GM12891 (cell line): ENCODE measurements at regions not wholly inside any gene's neighbourhood (a gene's known extent, or its start where the extent isn't known, plus 50 kb on each side); places are given as distances from the start of the nearest gene placed in this dataset.

Experiments
- DNase-seq: peaks from one replicate; pipeline ENCODE4 v3.0.0; 2011; ENCODE audit warnings: low spot score; ENCODE audit not compliant: insufficient read length
- FAIRE-seq: peaks from 2 replicates; lab custom pipeline; 2011; peaks lifted over from hg19 to GRCh38; lab: Jason Lieb, UNC
- PAX5 ChIP-seq: IDR thresholded peaks from 2 replicates; pipeline ENCODE4 v1.6.1; 2011; ENCODE audit warnings: low read length, moderate library complexity, mild to moderate bottlenecking; ENCODE audit not compliant: insufficient read depth, severe bottlenecking
- POLR2A ChIP-seq: IDR thresholded peaks from 2 replicates; pipeline ENCODE4 v1.6.1; 2011; ENCODE audit warnings: low read depth, low read length, control low read depth
- POLR2AphosphoS5 ChIP-seq: IDR thresholded peaks from 2 replicates; pipeline ENCODE4 v1.6.1; 2011; ENCODE audit warnings: low read depth, low read length, control low read depth
- POU2F2 ChIP-seq: IDR thresholded peaks from 2 replicates; pipeline ENCODE4 v1.6.1; 2011; ENCODE audit warnings: low read depth, mild to moderate bottlenecking, control low read depth, low read length, moderate library complexity
- SPI1 ChIP-seq: IDR thresholded peaks from 2 replicates; pipeline ENCODE4 v1.6.1; 2011; ENCODE audit warnings: low read depth, low read length, control low read depth
- TAF1 ChIP-seq: IDR thresholded peaks from 2 replicates; pipeline ENCODE4 v1.6.1; 2011; ENCODE audit warnings: low read depth, low read length, control low read depth

GRCh38 chr12:124142395-124143035 is 152.4 kb upstream of the RFLNA start:
- DNase-seq (no peak), FAIRE-seq (no peak)
- TF ChIP-seq POU2F2, result no peak
- TF ChIP-seq SPI1, result no peak
- no peak for TF ChIP-seq PAX5
- no peak for TF ChIP-seq POLR2AphosphoS5
- no peak for TF ChIP-seq TAF1
- TF ChIP-seq POLR2A, result no peak

DNA sequence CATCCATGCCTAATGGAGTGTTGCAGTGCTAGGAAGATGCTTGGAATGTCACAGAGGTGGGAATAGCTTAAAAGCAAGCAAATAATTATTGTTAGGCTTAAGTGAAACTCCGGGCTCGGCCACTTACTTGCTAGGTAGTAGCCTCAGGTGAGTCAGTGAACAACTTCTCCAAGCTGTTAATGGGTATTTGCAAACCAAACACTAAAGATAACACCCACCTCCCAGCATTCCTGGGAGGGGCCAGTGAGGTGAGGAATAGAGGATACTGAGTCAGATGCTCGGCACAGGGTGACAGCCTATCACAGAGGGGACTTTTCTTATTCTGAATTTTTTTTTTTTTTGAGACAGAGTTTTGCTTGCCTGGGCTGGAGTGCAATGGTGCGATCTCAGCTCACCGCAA is 151.2 kb upstream of the RFLNA start:
- TF ChIP-seq POLR2A (no peak), POU2F2 (no peak), POLR2AphosphoS5 (no peak), PAX5 (no peak), TAF1 (no peak), SPI1 (no peak)
- DNase-seq (no peak), FAIRE-seq (no peak)

DNA sequence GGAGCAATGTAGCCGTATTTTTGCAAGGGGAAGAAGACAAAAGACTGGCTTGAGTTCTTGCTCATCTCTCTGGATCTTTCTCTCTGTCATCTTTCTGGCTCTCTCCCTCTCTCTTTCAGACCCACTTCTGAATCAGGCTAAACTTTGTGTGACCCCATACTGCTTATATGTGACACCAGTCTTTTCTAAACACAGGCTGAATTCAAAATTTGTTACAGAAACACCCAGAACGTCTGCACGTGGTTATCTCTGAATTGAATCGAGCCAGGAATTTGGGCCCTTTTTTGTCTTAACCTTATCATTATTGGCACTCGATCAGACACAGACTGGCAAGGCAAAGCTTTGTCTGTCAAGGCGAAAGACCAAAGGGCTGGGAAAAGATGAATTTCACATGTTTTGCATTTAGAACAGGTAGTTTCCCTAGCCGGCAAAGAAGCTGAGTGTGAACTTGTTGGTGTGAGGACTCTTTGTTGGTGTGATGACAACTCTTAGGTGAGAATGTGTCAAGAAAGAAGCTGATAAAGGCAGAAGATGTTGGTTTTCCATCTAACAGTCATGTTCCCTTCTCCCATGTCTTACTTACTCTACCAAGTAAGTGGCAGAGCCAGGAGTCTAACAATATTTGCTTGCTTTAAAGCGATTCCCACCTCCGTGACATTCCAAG is 150.2 kb upstream of the RFLNA start:
- FAIRE-seq (no peak), DNase-seq (no peak)
- TF ChIP-seq PAX5, result no peak
- no peak for TF ChIP-seq POLR2A
- TF ChIP-seq POU2F2, result no peak
- no peak for TF ChIP-seq TAF1
- no peak for TF ChIP-seq SPI1
- TF ChIP-seq POLR2AphosphoS5, result no peak

- no peak for TF ChIP-seq PAX5
- no peak for TF ChIP-seq SPI1
- no peak for TF ChIP-seq POU2F2
- no peak for TF ChIP-seq POLR2AphosphoS5
- no peak for TF ChIP-seq TAF1
- no peak for TF ChIP-seq POLR2A
- FAIRE-seq (no peak), DNase-seq (no peak)
Measured at GRCh38 chr12:124147027-124147426, 147.9 kb upstream of the RFLNA start.

DNA sequence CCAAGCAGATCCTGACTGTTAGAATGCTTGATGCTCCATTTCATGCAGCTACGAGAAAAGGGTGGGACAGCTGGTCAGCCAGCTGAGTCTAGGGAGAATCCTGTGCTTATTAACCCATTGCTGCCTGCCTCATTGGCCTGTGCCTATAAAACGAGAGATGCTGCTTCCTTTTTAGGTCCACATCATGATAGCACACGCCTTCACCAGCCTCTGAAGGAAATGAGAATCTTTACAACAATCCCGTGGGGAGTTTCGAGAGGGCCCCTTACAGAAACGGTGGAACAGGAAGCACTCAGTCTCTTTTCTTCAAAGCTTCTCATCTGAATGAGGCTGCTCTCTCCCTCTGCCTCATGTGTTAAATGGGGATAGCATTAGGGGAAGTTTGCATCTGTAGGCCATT is 147.3 kb upstream of the RFLNA start:
- DNase-seq (no peak), FAIRE-seq (no peak)
- TF ChIP-seq PAX5, result no peak
- TF ChIP-seq POLR2A, result no peak
- no peak for TF ChIP-seq POLR2AphosphoS5
- TF ChIP-seq POU2F2, result no peak
- TF ChIP-seq SPI1, result no peak
- no peak for TF ChIP-seq TAF1

DNA sequence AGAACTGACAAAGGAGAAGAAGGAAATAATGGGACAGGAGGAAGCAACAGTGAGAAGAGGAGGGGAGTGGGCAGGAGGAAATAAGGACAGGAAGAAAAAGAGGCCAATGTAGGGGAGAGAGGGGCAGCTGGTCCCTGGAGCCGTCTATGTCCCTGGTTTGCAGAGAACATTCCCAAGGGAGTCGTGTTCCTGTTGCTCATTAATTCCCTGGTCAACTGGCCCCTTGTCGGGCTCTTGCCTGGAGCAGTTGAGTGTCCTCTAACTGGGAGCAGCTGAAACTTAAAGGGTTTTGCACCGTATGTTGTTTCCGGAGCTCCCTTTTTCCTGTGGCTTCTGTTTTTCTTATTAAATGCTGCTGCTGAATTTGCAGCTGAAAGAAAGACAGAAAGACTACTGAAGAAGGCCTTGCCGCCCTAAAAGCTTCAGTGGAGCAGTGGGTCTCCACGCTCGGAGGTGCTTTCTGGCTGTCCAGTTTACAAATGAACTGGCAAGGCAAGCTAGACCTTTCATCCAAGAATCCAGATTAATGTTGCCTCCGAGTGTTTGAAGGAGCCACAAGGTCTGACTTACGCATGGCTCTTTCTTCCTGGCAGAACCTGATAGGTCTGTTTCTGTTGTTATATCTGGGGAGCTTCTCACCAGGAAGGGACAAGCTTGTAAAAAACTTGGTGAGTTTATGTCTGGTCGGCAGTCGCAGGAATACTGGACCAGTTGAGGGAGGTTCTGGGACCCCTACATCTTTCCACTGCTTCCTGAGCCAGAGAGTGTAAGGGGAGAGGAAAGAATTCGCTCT is 146.2 kb upstream of the RFLNA start:
- DNase-seq (no peak), FAIRE-seq (no peak)
- TF ChIP-seq TAF1 (no peak), SPI1 (no peak)

GRCh38 chr12:124149287-124149686 is 145.6 kb upstream of the RFLNA start:
- FAIRE-seq, result no peak
- TF ChIP-seq TAF1 (no peak), SPI1 (no peak), POLR2AphosphoS5 (no peak), POU2F2 (no peak), PAX5 (no peak), POLR2A (no peak)
- no peak for DNase-seq

GRCh38 chr12:124150168-124150567 is 144.7 kb upstream of the RFLNA start:
- TF ChIP-seq POU2F2 (no peak), POLR2AphosphoS5 (no peak), SPI1 (no peak), PAX5 (no peak), POLR2A (no peak), TAF1 (no peak)
- DNase-seq (no peak), FAIRE-seq (no peak)

GRCh38 chr12:124151583-124151982 is 143.3 kb upstream of the RFLNA start:
- no peak for DNase-seq
- TF ChIP-seq POLR2A (no peak), TAF1 (no peak), SPI1 (no peak), POU2F2 (no peak), POLR2AphosphoS5 (no peak), PAX5 (no peak)
- no peak for FAIRE-seq
